Epithelial cell of esophagus (primary cell): ENCODE measurements at regions not wholly inside any gene's neighbourhood (a gene's known extent, or its start where the extent isn't known, plus 50 kb on each side); places are given as distances from the start of the nearest gene placed in this dataset.
A peak's percentile ranks its signal among the peaks of the same experiment; 100 is the strongest.

Experiments
- DNase-seq: peaks from one replicate; pipeline ENCODE4 v3.0.0; 2010; ENCODE audit warnings: low read depth
- H3K4me3 ChIP-seq: 2 replicates; pipeline ENCODE4 v1.5.1; 2011; ENCODE audit warnings: mild to moderate bottlenecking, low read length, control low read depth
- CTCF ChIP-seq: IDR thresholded peaks from 2 replicates; pipeline ENCODE4 v1.5.1; 2011; ENCODE audit warnings: low read depth, mild to moderate bottlenecking, low read length, control low read depth, inconsistent platforms; ENCODE audit not compliant: insufficient read depth; ENCODE audit errors: missing control alignments

DNA sequence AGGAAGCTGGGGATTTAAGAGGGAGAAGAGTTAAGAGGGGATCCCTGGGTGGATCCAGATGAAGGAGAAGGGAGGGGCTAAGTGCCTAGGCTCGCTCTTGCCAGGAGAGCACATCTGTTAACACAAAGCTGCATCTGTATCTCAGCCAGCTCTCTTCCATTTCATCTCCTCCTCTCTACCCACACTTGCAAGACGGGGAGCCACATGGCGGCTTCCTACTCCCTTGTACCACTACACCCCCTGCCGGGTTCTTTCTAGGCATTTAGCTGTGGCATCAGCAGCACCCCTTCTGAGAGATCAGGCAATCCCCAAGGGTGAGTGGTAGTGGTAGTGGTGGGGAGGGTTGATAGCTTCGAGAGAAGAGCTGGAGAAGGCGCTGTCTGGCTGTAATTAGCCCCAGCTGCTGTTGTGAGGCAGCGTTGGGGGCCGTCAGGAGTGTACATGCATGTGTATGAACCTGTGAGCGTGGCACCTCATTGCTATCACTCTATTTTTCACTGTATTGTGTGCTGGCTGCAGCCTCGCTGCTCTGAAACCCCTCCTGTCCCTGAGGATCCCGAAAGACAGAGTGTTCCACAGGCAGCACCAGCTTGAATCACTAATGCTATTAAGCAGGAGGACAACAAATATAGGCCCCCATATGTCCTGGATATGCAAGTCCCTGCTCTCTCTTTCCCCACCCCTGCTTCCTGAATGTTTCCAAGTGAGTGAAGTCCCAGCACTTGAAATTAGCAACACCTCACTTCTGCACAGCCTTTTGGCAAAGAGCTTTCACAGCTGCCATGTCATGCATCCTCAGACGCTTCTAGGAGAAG is 73.7 kb downstream of the RTL9 start:
- no peak for DNase-seq
- no peak overlapping the region for H3K4me3 ChIP-seq
- TF ChIP-seq CTCF, result no peak

DNA sequence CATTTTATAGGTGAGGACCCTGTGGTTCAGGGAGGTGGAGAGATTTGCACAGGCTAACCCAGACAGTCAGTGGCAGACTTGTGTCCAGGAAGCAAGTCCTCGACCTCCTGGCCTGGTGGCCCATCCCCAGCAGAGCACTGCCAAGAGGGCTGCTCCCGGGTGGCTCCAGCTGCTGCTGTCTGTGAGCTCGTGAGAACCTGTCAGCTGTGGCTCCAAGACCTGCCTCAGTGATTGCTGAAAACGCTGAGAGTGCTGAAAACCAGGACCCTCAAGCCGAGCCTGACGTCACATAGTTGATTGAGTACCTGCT is 74.2 kb downstream of the RTL9 start:
- no peak overlapping the region for H3K4me3 ChIP-seq
- DNase-seq, result no peak
- no peak for TF ChIP-seq CTCF

- no peak for DNase-seq
- H3K4me3 ChIP-seq, result no peak overlapping the region
- no peak for TF ChIP-seq CTCF
These were observed 76.5 kb downstream of the RTL9 start for GRCh38 chrX:110435196-110435595.

DNA sequence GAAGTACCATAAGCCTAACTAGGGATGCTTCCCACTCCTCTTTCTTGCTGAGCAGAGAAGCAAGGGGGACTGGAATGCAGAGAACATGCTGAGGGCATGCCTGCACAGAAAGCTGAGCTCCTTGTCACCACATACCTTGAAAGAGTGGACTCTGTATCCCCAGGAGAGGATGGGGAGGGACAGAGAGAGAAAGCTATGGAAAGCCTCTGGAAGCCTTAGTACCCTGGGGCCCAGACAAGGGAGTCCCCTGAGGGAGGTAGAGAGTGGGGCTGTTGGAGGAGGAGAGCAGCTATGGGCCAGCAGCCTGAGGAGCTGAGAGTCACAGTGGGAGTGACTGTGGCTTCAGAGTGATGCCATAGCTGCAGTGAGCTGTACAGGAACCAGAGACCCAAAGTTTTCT is 77.9 kb downstream of the RTL9 start:
- H3K4me3 ChIP-seq, result no peak overlapping the region
- DNase-seq, result no peak
- TF ChIP-seq CTCF, result no peak

DNA sequence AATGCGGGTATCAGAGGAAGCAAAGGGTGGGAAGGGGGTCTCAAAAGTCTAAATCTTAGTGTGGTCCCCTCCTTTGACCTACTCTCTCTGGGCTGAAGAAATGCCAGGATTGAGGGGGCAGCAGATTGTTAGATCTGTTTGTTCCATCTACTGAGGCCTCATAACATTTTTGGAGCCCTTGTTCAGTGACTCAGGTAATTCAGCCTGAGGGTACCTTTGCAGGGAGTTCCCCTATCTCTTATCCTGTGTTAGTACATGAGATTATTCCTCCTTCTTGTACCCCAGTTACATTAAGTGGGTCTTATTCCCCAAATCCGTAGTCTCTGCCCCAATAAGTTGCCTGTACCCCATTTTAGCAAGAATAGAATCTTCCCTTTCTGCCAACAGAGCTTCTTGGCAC is 79.0 kb downstream of the RTL9 start:
- DNase-seq, result peak; percentile 54
- H3K4me3 ChIP-seq, result no peak overlapping the region
- no peak for TF ChIP-seq CTCF

GRCh38 chrX:110440016-110440805 is 81.6 kb downstream of the RTL9 start:
- no peak overlapping the region for H3K4me3 ChIP-seq
- no peak for TF ChIP-seq CTCF
- no peak for DNase-seq
